HG03280 (cell line): ENCODE measurements at regions not wholly inside any gene's neighbourhood (a gene's known extent, or its start where the extent isn't known, plus 50 kb on each side); places are given as distances from the start of the nearest gene placed in this dataset.
A peak's percentile ranks its signal among the peaks of the same experiment; 100 is the strongest.
"Not testable (repeated sequence)": the region's sequence is repeated elsewhere in the genome, so short reads cannot be mapped to it uniquely, and the experiment has no call there.

Source experiments
- ATAC-seq: cut with Tn5 transposase; IDR thresholded peaks from one replicate; pipeline ENCODE4 v1.9.1; 2021; ENCODE audit warnings: mild to moderate bottlenecking, moderate library complexity; ENCODE audit not compliant: unreplicated experiment

DNA sequence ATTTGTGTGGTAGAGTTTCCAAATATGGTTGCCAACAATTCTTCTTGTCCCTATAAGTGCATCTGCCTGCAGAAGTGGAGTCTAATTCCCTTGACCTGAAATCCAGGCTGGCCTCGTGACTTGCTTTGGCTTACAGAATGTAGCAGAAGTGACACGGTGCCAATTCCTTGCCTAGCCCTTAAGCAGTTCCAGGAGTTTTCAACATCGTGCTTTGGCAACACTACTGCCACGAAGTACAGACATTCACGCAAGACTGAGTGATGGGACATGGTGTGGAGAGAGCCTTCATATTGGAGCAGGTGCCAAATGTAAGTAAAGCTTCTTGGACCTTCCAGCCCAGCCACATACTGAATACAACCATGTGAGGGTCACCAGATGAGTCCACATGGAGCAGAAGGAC is 92.9 kb upstream of the NEK6 start:
- ATAC-seq: no peak

DNA sequence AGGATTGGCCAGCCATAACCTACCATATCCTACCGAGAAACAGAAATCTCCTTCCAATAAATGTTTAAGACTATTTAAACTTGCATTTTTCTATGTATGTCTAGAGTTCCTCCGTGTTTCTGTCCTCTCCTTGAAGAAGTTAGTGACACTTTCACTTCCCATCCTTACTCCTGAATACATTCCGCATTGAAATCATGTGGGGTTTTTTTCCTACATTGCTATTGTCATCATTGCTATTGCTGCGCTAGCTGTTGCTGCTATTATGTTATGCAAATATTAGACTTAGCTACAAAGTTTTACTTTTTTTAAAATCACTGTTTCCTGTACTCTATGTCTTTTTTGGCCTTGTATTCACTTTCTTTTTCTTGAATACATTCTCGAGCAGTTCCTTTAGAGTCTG is 83.3 kb upstream of the NEK6 start:
- no peak for ATAC-seq

DNA sequence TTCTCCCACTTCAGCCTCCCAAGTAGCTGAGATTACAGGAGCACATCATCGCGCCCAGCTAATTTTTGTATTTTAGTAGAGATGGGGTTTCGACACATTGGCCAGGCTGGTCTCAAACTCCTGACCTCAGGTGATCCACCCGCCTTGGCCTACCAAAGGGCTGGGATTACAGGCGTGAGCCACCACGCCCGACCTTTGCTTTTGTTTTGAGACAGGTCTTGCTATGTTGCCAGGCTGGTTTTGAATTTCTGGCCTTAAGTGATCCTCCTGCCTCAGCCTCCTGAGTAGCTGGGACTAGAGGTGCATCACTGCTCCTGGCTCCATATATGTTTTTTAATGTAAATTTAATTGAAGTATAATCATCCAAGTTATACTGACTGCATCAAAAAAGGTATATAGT is 80.2 kb upstream of the NEK6 start:
- ATAC-seq: not testable (repeated sequence)

GRCh38 chr9:124179196-124180071 is 78.3 kb upstream of the NEK6 start:
- ATAC-seq: no peak

DNA sequence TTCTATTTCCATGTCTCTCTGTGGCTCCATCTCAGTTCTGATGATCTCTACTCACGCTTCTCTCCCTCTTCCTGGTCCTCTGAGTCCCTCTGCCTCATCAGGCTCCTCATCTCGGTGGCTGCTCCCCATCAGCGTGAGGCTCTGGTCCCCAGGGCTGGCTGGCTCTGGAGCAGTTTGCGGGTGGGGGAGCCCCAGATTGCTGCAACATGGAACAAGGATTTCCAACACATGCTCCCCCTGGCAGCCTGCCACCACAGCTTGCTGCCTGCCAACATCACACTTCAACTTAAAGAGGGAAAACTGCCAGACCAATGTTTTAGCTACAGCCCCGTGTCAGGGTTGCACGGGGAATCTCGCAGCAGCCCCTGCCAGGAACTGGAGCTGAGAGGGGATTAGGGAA is 77.2 kb upstream of the NEK6 start:
- ATAC-seq: no peak

GRCh38 chr9:124182741-124183140 is 75.0 kb upstream of the NEK6 start:
- ATAC-seq: no peak

- no peak for ATAC-seq
Observed at GRCh38 chr9:124183772-124184171, 74.0 kb upstream of the NEK6 start.

DNA sequence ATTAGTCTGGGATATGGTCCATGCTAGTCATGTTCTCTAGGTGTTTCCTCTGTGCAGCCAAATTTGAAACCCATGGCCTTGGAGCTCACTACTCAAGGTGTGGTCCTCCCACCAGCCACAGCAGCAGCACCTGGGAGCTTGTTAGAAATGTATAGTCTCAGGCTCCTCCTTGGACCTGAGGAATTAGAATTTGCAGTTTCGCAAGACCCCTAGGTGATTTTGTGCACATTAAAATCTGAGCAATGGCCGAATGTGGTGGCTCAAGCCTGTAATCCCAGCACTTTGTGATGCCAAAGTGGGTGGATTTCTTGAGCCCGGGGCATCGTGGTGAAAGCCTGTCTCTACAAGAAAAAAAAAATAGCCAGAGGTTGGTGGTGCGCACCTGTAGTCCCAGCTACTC is 72.3 kb upstream of the NEK6 start:
- ATAC-seq: no peak

DNA sequence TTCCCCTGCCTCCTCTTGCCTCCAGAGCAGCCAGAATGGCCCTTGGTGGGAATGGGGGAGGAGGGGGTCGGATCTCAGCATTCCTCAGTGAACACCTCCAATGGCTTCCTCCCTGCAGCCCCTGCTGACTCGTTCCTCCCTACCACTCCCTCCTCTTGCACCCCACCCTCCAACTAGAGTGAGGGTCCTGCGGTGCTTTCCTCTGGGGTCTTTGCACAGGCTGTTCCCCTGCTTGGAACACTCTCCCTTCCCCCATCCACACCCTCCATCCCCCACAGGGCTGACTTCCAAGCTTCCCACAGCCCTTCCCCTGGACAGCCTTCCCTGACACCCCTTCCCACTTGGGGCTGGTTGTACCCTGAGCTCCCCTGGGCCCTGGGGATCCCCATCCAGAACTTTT is 70.4 kb upstream of the NEK6 start:
- ATAC-seq: no peak

GRCh38 chr9:124188331-124189110 is 69.2 kb upstream of the NEK6 start:
- no peak for ATAC-seq

GRCh38 chr9:124190761-124191160 is 67.0 kb upstream of the NEK6 start:
- ATAC-seq: no peak

DNA sequence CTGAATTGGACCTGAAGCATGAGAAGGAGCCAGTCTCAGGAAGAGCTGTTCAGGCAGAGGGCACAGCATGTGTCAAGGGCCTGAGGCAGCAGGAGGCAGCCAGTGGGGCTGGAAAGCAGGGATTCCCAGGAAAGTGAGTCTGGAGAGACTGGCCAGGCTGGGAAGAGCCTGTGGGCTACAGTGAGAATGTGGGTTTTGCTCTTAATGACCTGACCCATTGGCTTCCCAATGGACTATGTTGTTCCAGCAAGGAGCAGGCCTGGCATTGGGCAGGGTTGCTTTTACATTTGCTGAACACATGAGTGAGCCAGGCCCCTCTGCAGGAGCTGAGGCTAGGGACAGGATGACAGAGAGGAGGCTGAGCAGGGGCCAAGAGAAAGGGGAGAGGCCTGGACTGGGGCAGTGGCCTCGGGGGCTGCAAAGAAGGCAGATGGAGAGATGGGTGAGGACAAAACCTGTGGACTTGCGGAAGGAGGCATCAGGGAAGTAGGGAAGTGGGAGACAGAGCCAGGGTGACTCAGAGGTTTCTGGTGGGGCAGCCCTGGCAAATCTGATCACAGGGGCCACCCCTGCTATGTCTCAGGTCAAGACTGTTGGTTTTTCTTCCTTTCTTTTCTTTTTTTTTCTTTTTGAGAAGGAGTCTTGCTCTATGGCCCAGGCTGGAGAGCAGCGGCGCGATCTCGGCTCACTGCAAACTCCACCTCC is 65.9 kb upstream of the NEK6 start:
- no peak for ATAC-seq

DNA sequence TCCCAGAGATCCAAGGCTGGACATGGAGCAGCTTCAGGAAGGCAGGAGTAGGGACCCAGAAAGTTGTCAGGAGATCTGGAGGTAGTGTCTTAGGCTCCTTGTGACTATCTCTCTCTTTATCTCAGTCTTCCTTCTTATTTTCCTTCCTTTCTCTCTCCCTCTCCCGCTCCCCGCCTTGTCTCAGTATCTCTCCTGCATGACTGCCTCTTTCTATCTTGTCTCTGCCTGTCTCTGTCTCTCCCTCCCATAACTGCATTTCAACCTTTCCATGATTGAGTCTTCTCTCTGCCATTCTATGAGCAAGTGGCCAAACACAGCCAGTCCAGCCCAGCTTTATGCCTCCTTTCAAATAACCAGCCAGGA is 61.0 kb upstream of the NEK6 start:
- ATAC-seq: no peak

DNA sequence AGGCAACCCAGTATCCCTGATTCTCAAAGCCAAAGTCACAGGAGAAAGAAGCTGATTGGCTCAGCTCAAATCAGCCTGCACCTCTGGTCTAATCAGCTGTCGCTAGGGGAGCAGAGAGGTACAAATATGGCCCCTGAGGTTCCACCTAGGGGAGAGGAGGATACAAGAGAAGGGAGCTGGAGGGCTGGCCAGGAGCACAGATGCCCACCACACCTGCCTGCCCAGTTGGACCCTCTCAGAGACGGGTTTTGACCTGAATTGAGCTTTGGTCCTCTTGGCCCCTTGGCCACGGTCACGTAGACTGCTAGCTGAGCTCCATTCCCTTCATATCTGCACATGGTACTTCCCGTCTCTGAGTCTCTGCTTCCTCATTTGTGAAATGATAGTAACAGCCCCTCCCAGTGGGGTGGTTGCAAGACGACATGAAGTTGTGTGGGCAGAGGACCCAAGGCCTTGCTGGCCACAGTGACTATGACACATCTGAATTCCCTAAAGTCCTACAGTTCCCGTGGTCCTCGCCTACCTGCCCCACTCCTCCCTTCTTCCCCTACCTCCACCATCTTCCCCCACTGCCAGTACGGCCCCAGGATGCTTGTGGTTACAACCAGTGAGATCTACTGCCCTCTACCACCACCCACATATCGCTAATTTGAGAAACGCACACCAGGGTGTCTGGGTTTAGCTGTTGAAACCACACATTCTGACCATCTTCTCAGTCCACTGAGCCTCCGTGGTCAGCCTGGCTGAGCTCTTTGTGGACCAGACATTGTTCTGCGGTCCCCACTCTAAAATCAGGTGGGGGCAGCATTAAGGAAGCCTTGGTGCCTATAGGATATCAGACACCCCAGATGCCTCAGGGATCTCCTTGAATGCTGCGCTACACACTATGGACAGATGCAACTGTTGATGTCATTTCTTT is 60.3 kb upstream of the NEK6 start:
- ATAC-seq: peak; percentile 55

- no peak for ATAC-seq
Observed at GRCh38 chr9:124198331-124198730, 59.4 kb upstream of the NEK6 start.

DNA sequence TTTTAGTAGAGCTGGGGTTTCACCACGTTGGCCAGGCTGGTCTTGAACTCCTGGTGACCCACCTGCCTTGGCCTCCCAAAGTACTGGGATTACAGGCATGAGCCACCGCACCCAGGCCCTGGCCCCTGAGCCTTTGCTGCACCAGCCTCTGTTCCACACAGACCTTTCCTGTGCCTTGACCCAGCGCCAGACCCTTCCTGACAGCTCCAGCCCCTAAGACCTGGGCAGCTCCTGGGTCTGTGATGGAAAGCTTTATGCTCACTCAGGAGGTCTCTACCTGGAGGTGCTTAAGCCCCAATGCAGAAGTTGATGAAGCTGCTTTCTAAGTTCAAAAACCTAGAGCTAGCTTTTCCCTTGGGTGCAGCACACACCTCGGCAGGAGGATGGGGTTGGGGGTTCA is 58.8 kb upstream of the NEK6 start:
- ATAC-seq: no peak

- no peak for ATAC-seq
Observed at GRCh38 chr9:124199474-124199873, 58.3 kb upstream of the NEK6 start.

DNA sequence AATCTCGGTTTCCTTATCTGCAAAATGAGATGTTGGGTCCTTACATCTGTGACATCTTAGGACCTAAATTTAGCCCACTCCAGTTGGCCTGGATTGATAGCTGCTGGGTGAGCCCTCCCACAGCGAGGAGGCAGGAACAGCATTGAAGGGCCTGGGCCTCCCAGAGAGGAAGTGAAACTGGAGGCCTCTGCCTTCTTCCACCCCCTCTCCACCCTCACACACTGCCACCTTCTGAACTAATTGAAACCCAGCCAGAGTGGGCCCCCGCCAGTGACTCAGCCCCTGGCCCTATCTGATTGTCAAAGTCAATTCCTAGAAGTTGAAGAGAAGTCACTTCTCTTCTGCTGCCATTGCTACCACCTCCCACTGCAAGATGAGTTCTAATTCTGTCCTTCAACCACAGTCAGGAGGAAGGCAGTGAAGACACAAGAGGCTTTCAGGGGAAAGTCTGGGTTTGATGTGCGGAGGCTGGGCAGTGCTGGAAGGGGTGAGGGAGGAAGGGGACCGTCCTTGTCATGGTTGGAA is 55.2 kb upstream of the NEK6 start:
- ATAC-seq: peak; percentile 80

DNA sequence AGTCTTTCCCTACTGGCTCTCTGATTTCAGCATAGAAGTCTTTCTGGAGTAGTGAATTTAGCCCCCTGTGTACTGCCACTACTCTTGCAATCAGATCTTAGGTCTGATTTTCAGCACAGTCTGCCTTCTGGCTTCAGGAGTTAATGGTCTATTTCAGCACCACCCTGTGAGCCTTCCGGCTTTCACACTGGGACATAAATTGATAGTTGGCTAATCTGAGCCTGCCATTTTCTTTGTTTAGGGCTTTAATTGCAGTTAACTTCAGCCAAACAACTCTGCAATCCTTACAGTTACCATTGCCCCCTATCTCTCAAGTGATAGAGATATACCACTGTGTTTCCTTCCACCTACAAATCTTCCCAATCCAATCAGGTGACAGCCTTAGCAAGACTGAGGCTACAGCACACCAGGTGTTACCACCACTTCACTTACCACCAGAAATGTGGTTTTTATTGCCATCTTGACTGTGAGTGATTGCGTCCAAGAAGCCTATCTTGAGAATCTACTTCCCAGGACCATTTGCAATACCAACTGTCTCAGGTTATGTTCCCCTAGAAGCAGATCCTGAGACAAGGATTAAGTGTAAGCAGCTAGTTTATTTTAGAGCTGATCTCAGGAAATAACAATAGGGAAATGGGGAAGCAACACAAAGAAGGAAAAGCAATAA is 51.9 kb upstream of the NEK6 start:
- no peak for ATAC-seq

DNA sequence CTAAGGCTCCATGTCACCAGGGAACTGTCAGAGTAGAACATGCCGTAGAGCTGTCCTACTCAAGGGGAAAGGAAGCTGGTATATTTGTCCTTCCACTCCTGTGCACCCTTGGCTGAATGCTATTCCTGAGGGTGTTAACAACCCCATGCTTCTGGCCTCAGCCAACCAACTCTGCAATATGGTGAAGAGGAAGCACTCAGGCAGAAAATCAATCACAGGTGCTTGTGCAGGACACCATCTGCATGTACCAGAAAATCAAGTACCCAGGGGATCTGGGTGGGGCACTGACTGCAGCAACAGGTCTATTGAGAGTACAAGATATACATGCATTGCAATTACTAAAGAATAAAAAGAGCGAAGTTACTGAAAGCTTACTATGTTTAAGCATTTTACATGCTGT is 51.4 kb upstream of the NEK6 start:
- no peak for ATAC-seq
